ENCODE measurements at regions not wholly inside any gene's neighbourhood (a gene's known extent, or its start where the extent isn't known, plus 50 kb on each side); places are given as distances from the start of the nearest gene placed in this dataset.

DNA sequence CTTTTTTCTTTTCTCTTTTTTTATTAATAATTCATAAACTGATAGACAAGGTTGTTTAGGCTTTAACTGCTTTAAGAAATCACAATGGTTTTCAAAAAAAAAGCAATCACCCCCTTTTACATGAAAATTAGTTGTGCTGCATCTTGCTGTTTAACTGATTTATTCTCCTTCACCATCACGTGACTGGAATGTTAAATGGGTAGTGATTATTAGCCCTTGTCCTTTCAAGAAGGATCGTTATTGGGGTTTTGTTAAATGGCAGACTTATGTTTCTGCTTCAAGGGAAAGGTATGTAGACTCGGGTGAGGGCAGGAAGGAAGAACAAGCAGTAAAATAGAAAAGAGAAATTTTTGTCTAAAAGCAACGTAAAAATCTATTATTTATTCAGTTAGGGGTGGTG, 175.6 kb upstream of the TLE4 start:
- DNase-seq, result no peak
- H2AFZ ChIP-seq (ENCODE audit: low read length), result no peak overlapping the region
- no peak overlapping the region for H3K9ac ChIP-seq (ENCODE audit: low read length)
- no peak overlapping the region for H3K4me2 ChIP-seq (ENCODE audit: low read depth, low read length)
- H3K4me1 ChIP-seq (ENCODE audit: low read length), result no peaks in the 10 kb centered on the region
- H3K27me3 ChIP-seq (replicated peaks; ENCODE audit: insufficient read depth, low read length), result no peaks in the 10 kb centered on the region
- no peaks in the 10 kb centered on the region for H3K9me3 ChIP-seq (replicated peaks; ENCODE audit: insufficient read depth, low read length)
- no peaks in the 10 kb centered on the region for H4K20me1 ChIP-seq (ENCODE audit: insufficient read depth, low read length)
- H3K4me3 ChIP-seq (ENCODE audit: low read length), result no peak overlapping the region
- H3K79me2 ChIP-seq (ENCODE audit: low read length), result no peaks in the 10 kb centered on the region
- no peaks in the 10 kb centered on the region for H3K36me3 ChIP-seq (replicated peaks; ENCODE audit: insufficient read depth, low read length)
- H3F3A ChIP-seq (ENCODE audit: insufficient read depth, low read length), result no peaks in the 10 kb centered on the region
- no peak overlapping the region for H3K27ac ChIP-seq (ENCODE audit: low read length)
- TF ChIP-seq, protein P1, sequence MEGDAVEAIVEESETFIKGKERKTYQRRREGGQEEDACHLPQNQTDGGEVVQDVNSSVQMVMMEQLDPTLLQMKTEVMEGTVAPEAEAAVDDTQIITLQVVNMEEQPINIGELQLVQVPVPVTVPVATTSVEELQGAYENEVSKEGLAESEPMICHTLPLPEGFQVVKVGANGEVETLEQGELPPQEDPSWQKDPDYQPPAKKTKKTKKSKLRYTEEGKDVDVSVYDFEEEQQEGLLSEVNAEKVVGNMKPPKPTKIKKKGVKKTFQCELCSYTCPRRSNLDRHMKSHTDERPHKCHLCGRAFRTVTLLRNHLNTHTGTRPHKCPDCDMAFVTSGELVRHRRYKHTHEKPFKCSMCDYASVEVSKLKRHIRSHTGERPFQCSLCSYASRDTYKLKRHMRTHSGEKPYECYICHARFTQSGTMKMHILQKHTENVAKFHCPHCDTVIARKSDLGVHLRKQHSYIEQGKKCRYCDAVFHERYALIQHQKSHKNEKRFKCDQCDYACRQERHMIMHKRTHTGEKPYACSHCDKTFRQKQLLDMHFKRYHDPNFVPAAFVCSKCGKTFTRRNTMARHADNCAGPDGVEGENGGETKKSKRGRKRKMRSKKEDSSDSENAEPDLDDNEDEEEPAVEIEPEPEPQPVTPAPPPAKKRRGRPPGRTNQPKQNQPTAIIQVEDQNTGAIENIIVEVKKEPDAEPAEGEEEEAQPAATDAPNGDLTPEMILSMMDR (IDR thresholded peaks at IDR 0.05; ENCODE audit: low read length), result no peak
- TF ChIP-seq EZH2 (optimal IDR thresholded peaks at IDR 0.05; ENCODE audit: low read depth, low read length) (no peak), EZH2phosphoT487 (IDR thresholded peaks at IDR 0.05; ENCODE audit: low read length) (no peak)
- no peaks in the 10 kb centered on the region for H3K9me2 ChIP-seq (replicated peaks; ENCODE audit: insufficient read depth, low read length)

DNA sequence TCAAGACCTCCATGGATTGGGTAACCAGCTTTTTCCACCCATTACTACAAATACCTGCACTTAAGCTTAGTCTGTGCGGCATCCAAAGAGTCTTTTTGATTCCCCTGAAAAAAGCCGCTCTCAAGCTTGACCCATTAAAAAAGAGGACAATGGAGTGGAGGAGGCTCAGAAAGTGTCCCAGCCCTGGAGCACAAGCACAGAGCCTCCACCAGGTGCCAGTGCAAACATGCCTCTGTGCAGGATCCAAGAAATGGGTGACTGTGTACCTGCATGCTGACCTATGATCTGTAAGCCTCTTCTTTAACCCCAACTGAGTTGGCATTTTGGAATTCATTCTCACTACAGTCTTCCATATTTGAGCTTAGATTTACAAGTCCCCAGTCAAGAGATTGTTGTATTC, 168.3 kb upstream of the TLE4 start:
- no peak overlapping the region for H3K9ac ChIP-seq (ENCODE audit: low read length)
- H3K9me3 ChIP-seq (replicated peaks; ENCODE audit: insufficient read depth, low read length), result no peaks in the 10 kb centered on the region
- H3K27ac ChIP-seq (ENCODE audit: low read length), result no peak overlapping the region
- H3F3A ChIP-seq (ENCODE audit: insufficient read depth, low read length), result no peaks in the 10 kb centered on the region
- no peaks in the 10 kb centered on the region for H4K20me1 ChIP-seq (ENCODE audit: insufficient read depth, low read length)
- H3K36me3 ChIP-seq (replicated peaks; ENCODE audit: insufficient read depth, low read length), result no peaks in the 10 kb centered on the region
- H3K4me2 ChIP-seq (ENCODE audit: low read depth, low read length), result no peak overlapping the region
- TF ChIP-seq, protein P1 (IDR thresholded peaks at IDR 0.05; ENCODE audit: low read length), result no peak
- TF ChIP-seq EZH2 (optimal IDR thresholded peaks at IDR 0.05; ENCODE audit: low read depth, low read length) (no peak), EZH2phosphoT487 (IDR thresholded peaks at IDR 0.05; ENCODE audit: low read length) (no peak)
- H3K27me3 ChIP-seq (replicated peaks; ENCODE audit: insufficient read depth, low read length), result no peaks in the 10 kb centered on the region
- H3K79me2 ChIP-seq (ENCODE audit: low read length), result no peaks in the 10 kb centered on the region
- no peak overlapping the region for H2AFZ ChIP-seq (ENCODE audit: low read length)
- no peaks in the 10 kb centered on the region for H3K4me1 ChIP-seq (ENCODE audit: low read length)
- H3K4me3 ChIP-seq (ENCODE audit: low read length), result no peak overlapping the region
- no peaks in the 10 kb centered on the region; the same call in 1 of the 2 replicates for H3K9me2 ChIP-seq (replicated peaks; ENCODE audit: insufficient read depth, low read length)
- no peak for DNase-seq

DNA sequence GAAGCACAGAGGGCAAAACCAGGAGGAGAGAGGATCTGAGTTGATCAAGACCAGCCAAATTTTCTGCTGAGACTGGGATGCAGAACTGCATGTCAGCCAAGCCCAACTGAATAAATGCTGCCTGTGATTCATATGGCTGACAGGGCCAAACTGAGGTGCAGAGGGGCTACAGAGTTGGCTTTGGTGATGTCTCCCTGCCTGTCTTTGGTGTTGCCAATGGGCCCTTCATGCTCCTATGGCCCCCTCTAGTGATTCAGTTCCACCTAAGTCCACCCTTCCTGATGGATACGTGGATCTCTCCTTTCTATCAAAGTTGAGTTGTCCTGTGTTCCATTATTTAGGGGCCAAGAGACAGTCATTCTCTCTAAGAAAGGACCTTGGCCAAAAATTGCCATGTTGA, 163.6 kb upstream of the TLE4 start:
- no peak overlapping the region for H3K27ac ChIP-seq (ENCODE audit: low read length)
- no peak overlapping the region for H3K4me2 ChIP-seq (ENCODE audit: low read depth, low read length)
- no peaks in the 10 kb centered on the region for H3F3A ChIP-seq (ENCODE audit: insufficient read depth, low read length)
- H3K4me1 ChIP-seq (ENCODE audit: low read length), result no peaks in the 10 kb centered on the region
- TF ChIP-seq, protein P1 (IDR thresholded peaks at IDR 0.05; ENCODE audit: low read length), result no peak
- TF ChIP-seq EZH2 (optimal IDR thresholded peaks at IDR 0.05; ENCODE audit: low read depth, low read length), result no peak
- no peak for TF ChIP-seq EZH2phosphoT487 (IDR thresholded peaks at IDR 0.05; ENCODE audit: low read length)
- H2AFZ ChIP-seq (ENCODE audit: low read length), result no peak overlapping the region
- no peaks in the 10 kb centered on the region for H3K79me2 ChIP-seq (ENCODE audit: low read length)
- no peaks in the 10 kb centered on the region for H3K9me3 ChIP-seq (replicated peaks; ENCODE audit: insufficient read depth, low read length)
- no peaks in the 10 kb centered on the region; the same call in 1 of the 2 replicates for H3K9me2 ChIP-seq (replicated peaks; ENCODE audit: insufficient read depth, low read length)
- no peaks in the 10 kb centered on the region for H3K36me3 ChIP-seq (replicated peaks; ENCODE audit: insufficient read depth, low read length)
- no peak for DNase-seq
- H3K27me3 ChIP-seq (replicated peaks; ENCODE audit: insufficient read depth, low read length), result no peaks in the 10 kb centered on the region
- H3K9ac ChIP-seq (ENCODE audit: low read length), result no peak overlapping the region
- no peak overlapping the region for H3K4me3 ChIP-seq (ENCODE audit: low read length)
- H4K20me1 ChIP-seq (ENCODE audit: insufficient read depth, low read length), result no peaks in the 10 kb centered on the region
